ENCODE measurements at regions not wholly inside any gene's neighbourhood (a gene's known extent, or its start where the extent isn't known, plus 50 kb on each side); places are given as distances from the start of the nearest gene placed in this dataset.
A peak's percentile ranks its signal among the peaks of the same experiment; 100 is the strongest.

DNA sequence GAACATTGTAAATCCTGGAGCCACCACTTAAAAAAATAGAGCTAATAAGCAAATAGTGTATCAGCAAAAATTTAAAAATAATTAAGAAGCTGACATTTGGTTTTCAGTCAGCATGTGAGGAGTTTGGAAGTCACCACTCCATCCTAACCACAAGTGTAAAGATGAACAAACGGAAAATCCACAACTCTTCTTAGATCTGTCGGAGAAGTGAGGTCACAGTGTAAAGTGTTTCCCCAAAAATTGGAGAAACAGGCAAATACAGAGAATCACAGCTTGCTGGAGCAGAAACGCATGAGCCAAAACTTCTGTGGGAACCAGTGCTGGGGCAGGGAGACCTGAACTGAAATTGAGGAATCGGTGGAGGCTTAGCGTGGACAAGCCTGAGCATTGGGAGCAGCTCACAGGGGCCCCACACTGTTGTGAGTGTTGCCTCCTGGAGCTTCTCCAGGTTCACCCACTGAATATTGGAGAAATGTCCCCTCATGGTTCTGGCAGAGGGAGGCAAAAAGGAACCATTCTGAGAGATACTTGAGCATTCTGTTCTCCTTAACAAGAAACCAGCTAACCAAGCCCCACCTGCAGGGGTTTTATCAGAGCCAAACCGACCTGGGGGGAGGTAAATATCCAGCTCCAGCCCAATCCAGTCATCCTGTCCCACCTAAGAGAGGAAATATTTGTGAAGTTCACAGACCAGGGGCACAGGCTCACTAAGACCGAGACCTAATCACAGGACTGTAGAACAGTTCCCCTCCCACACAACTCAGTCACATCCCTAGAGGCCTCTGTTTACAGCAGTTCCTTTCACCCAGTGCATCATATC is 192.0 kb downstream of the ERMARD start:
- 66% methylated on average over 7 of the region's 7 CpGs for WGBS
- Histone ChIP-seq H3K18ac (ENCODE audit: low read depth in 1 of 2, low read length in 2 of 2) (no peak overlapping the region), H3K36me3 (ENCODE audit: control insufficient read depth in 1 of 2, insufficient read depth in 2 of 2, low read depth in 1 of 2, low read length in 2 of 2) (no peaks in the 10 kb centered on the region)

DNA sequence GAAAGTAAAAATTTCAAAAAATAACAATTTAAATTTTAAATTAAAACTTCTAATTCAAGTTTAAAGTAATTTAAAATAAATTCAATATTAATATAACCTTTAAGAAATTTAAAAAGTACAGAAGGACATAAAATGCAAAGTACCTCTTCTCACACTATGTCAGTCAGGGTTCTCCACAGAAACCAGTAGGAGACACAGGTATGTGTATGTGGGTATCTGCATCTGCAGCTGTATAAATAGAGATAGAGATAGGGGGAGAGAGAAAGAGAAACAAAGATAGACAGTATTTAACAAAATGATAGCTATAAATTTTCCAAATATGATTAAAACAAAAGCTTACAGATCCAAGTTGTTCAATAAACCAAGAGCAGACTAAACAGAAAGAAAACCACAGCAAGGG is 190.8 kb downstream of the ERMARD start:
- H2AK5ac ChIP-seq (ENCODE audit: low read length, severe bottlenecking), result no peak overlapping the region
- no peak overlapping the region for H3K4ac ChIP-seq (ENCODE audit: low read depth in 1 of 2, low read length in 2 of 2)
- H3K79me1 ChIP-seq (replicated peaks; ENCODE audit: low read length, poor library complexity, severe bottlenecking), result no peaks in the 10 kb centered on the region
- H3K27me3 ChIP-seq (ENCODE audit: control insufficient read depth in 1 of 2, insufficient read depth in 1 of 2, low read length in 2 of 2), result peaks cover 26 to 38% of the 10 kb centered on the region in 2 experiments
- H2AFZ ChIP-seq (ENCODE audit: low read depth, low read length), result no peak overlapping the region
- no peak overlapping the region for H3K23ac ChIP-seq (ENCODE audit: low read length in 2 of 2)
- H4K8ac ChIP-seq (ENCODE audit: low read length), result no peak overlapping the region
- H2BK12ac ChIP-seq (ENCODE audit: low read length in 2 of 2), result no peak overlapping the region
- no peak overlapping the region for H3K9ac ChIP-seq (ENCODE audit: low read length)
- H3K27ac ChIP-seq (ENCODE audit: low read length, poor library complexity, severe bottlenecking), result no peak overlapping the region
- no peak overlapping the region for H3K14ac ChIP-seq (ENCODE audit: low read length in 2 of 2)
- no peak for DNase-seq
- H3K4me2 ChIP-seq (ENCODE audit: low read length, poor library complexity, severe bottlenecking), result no peak overlapping the region
- H4K91ac ChIP-seq (ENCODE audit: low read length), result no peak overlapping the region
- H3K18ac ChIP-seq (ENCODE audit: low read depth in 1 of 2, low read length in 2 of 2), result no peak overlapping the region
- H2BK5ac ChIP-seq (ENCODE audit: low read depth, low read length, poor library complexity, severe bottlenecking), result no peak overlapping the region
- H3K4me3 ChIP-seq (ENCODE audit: insufficient read depth in 1 of 2, low read depth in 1 of 2, low read length in 2 of 2), result no peak overlapping the region
- peaks cover 2% of the 10 kb centered on the region for H3K4me1 ChIP-seq (ENCODE audit: control insufficient read depth, insufficient read depth, low read depth, low read length)
- no peaks in the 10 kb centered on the region for H3K36me3 ChIP-seq (ENCODE audit: control insufficient read depth in 1 of 2, insufficient read depth in 2 of 2, low read depth in 1 of 2, low read length in 2 of 2)
- no peak overlapping the region for H2BK15ac ChIP-seq (ENCODE audit: low read depth, poor library complexity, severe bottlenecking)
- no peak overlapping the region for H2BK120ac ChIP-seq (ENCODE audit: low read depth, low read length)
- peaks cover 14% of the 10 kb centered on the region for H3K9me3 ChIP-seq (ENCODE audit: control insufficient read depth, low read length)

More for the DNA sequence above, 192.0 kb downstream of the ERMARD start:
- Histone ChIP-seq H2BK120ac (ENCODE audit: low read depth, low read length) (no peak overlapping the region), H3K9ac (ENCODE audit: low read length) (no peak overlapping the region), H3K4me1 (ENCODE audit: control insufficient read depth, insufficient read depth, low read depth, low read length) (peaks cover 2% of the 10 kb centered on the region), H2BK15ac (ENCODE audit: low read depth, poor library complexity, severe bottlenecking) (no peak overlapping the region), H3K4me2 (ENCODE audit: low read length, poor library complexity, severe bottlenecking) (no peak overlapping the region), H2BK5ac (ENCODE audit: low read depth, low read length, poor library complexity, severe bottlenecking) (no peak overlapping the region), H3K27ac (ENCODE audit: low read length, poor library complexity, severe bottlenecking) (no peak overlapping the region), H4K8ac (ENCODE audit: low read length) (no peak overlapping the region), H3K4ac (ENCODE audit: low read depth in 1 of 2, low read length in 2 of 2) (no peak overlapping the region), H2AFZ (ENCODE audit: low read depth, low read length) (no peak overlapping the region), H3K4me3 (ENCODE audit: insufficient read depth in 1 of 2, low read depth in 1 of 2, low read length in 2 of 2) (no peak overlapping the region), H3K9me3 (ENCODE audit: control insufficient read depth, low read length) (peaks cover 14% of the 10 kb centered on the region), H2BK12ac (ENCODE audit: low read length in 2 of 2) (no peak overlapping the region), H3K79me1 (replicated peaks; ENCODE audit: low read length, poor library complexity, severe bottlenecking) (no peaks in the 10 kb centered on the region), H3K23ac (ENCODE audit: low read length in 2 of 2) (no peak overlapping the region), H3K14ac (ENCODE audit: low read length in 2 of 2) (no peak overlapping the region), H2AK5ac (ENCODE audit: low read length, severe bottlenecking) (no peak overlapping the region), H4K91ac (ENCODE audit: low read length) (no peak overlapping the region), H3K27me3 (ENCODE audit: control insufficient read depth in 1 of 2, insufficient read depth in 1 of 2, low read length in 2 of 2) (peaks cover 20 to 37% of the 10 kb centered on the region in 2 experiments)
- no peak for DNase-seq

DNA sequence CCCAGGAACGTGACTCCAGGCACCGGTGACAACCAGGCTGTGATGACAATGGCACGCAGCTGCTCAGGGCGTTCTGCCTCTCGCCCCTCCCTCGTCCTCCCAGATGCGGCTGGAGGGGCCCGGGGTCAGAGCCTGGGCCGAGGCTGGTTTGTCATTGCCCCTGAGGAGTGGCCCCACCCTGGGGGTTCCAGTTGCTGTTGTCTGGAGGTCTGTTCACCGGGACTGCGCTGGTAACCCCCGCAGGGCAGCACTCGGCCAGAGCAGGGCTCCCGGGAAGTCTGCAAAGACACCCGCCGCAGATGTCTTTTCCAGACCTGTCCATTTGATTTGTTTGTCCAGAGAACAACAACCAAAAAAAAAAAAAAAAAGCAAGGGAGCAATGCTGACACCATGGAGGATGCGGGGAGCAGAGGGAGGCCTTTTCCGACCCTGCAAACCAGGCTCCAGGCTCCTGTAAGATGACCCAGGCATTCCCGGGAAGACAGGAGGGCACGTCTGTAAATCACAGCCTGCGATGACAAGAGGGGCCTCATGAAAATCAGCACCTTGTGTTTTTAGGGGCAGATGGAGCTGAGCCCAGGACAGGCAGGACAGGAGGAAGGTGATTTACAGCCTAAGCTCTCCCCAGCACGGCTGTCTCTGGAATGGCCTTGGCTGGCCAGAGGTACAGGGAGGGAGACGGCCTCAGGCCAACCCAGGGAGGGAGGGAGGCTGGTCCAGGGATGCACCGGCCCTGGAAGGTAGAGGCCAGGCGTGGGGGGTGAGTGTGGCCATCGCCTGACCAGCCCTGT is 189.3 kb downstream of the ERMARD start:
- Histone ChIP-seq H2AFZ (ENCODE audit: low read depth, low read length) (peak overlapping the region; percentile 32), H2BK120ac (ENCODE audit: low read depth, low read length) (no peak overlapping the region), H2AK5ac (ENCODE audit: low read length, severe bottlenecking) (no peak overlapping the region), H3K14ac (ENCODE audit: low read length in 2 of 2) (no peak overlapping the region), H3K9ac (ENCODE audit: low read length) (no peak overlapping the region), H2BK15ac (ENCODE audit: low read depth, poor library complexity, severe bottlenecking) (no peak overlapping the region), H4K91ac (ENCODE audit: low read length) (no peak overlapping the region), H4K8ac (ENCODE audit: low read length) (no peak overlapping the region), H3K4me1 (ENCODE audit: control insufficient read depth, insufficient read depth, low read depth, low read length) (peaks cover 3% of the 10 kb centered on the region), H3K4me2 (ENCODE audit: low read length, poor library complexity, severe bottlenecking) (no peak overlapping the region), H2BK5ac (ENCODE audit: low read depth, low read length, poor library complexity, severe bottlenecking) (no peak overlapping the region), H3K23ac (ENCODE audit: low read length in 2 of 2) (no peak overlapping the region), H3K18ac (ENCODE audit: low read depth in 1 of 2, low read length in 2 of 2) (no peak overlapping the region), H3K9me3 (ENCODE audit: control insufficient read depth, low read length) (peaks cover 14% of the 10 kb centered on the region), H2BK12ac (ENCODE audit: low read length in 2 of 2) (no peak overlapping the region), H3K79me1 (replicated peaks; ENCODE audit: low read length, poor library complexity, severe bottlenecking) (no peaks in the 10 kb centered on the region), H3K27me3 (ENCODE audit: control insufficient read depth in 1 of 2, insufficient read depth in 1 of 2, low read length in 2 of 2) (peaks cover 33 to 38% of the 10 kb centered on the region in 2 experiments), H3K27ac (ENCODE audit: low read length, poor library complexity, severe bottlenecking) (no peak overlapping the region), H3K4me3 (ENCODE audit: insufficient read depth in 1 of 2, low read depth in 1 of 2, low read length in 2 of 2) (no peak overlapping the region), H3K4ac (ENCODE audit: low read depth in 1 of 2, low read length in 2 of 2) (no peak overlapping the region), H3K36me3 (ENCODE audit: control insufficient read depth in 1 of 2, insufficient read depth in 2 of 2, low read depth in 1 of 2, low read length in 2 of 2) (no peaks in the 10 kb centered on the region)
- 36% methylated on average over 20 of the region's 26 CpGs for WGBS
- no peak for DNase-seq

DNA sequence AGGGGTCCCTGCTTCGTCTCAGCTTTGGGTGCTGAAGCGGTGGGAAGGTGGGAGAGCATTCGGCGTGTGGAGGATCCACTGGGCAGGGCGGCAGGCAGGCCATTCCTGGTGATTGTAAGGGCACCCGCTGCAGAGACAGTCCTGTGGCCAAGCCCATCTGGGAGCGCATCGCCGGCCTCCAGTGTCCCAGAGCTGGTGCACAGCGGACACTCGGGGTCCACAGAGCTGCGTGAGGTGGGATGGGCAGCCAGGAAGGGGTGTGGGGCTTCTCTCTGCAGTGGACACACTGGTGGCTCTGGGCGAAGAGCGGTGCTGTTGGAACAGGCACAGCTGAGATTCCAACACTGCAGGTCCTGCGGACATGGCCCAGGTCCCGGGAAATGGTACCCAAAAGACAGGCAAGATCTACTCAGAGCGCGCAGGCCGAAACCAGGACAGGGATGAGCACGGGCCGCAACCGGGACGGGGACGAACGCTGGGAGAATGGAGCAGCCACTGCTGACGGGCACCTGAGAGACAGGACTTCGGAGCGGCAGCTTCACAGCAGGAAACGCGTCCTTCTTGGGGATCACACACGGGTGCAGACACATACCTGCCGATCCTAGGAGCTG is 188.2 kb downstream of the ERMARD start:
- Histone ChIP-seq H4K91ac (ENCODE audit: low read length) (no peak overlapping the region), H4K8ac (ENCODE audit: low read length) (no peak overlapping the region), H3K79me1 (replicated peaks; ENCODE audit: low read length, poor library complexity, severe bottlenecking) (no peaks in the 10 kb centered on the region), H3K9ac (ENCODE audit: low read length) (no peak overlapping the region), H3K18ac (ENCODE audit: low read depth in 1 of 2, low read length in 2 of 2) (no peak overlapping the region), H3K4ac (ENCODE audit: low read depth in 1 of 2, low read length in 2 of 2) (no peak overlapping the region), H3K9me3 (ENCODE audit: control insufficient read depth, low read length) (peaks cover 14% of the 10 kb centered on the region), H3K27ac (ENCODE audit: low read length, poor library complexity, severe bottlenecking) (no peak overlapping the region), H3K36me3 (ENCODE audit: control insufficient read depth in 1 of 2, insufficient read depth in 2 of 2, low read depth in 1 of 2, low read length in 2 of 2) (no peaks in the 10 kb centered on the region), H3K4me2 (ENCODE audit: low read length, poor library complexity, severe bottlenecking) (no peak overlapping the region), H2AFZ (ENCODE audit: low read depth, low read length) (no peak overlapping the region), H2AK5ac (ENCODE audit: low read length, severe bottlenecking) (no peak overlapping the region), H3K27me3 (ENCODE audit: control insufficient read depth in 1 of 2, insufficient read depth in 1 of 2, low read length in 2 of 2) (peaks cover 37 to 38% of the 10 kb centered on the region in 2 experiments), H2BK5ac (ENCODE audit: low read depth, low read length, poor library complexity, severe bottlenecking) (no peak overlapping the region), H2BK12ac (ENCODE audit: low read length in 2 of 2) (no peak overlapping the region), H3K14ac (ENCODE audit: low read length in 2 of 2) (no peak overlapping the region), H2BK15ac (ENCODE audit: low read depth, poor library complexity, severe bottlenecking) (no peak overlapping the region), H3K4me3 (ENCODE audit: insufficient read depth in 1 of 2, low read depth in 1 of 2, low read length in 2 of 2) (no peak overlapping the region), H2BK120ac (ENCODE audit: low read depth, low read length) (no peak overlapping the region), H3K4me1 (ENCODE audit: control insufficient read depth, insufficient read depth, low read depth, low read length) (peaks cover 8% of the 10 kb centered on the region), H3K23ac (ENCODE audit: low read length in 2 of 2) (no peak overlapping the region)
- WGBS, result 90% methylated on average over 32 of the region's 32 CpGs
- no peak for DNase-seq

All from mesenchymal stem cell (in vitro differentiated cells and primary cell).